ENCODE measurements at regions not wholly inside any gene's neighbourhood (a gene's known extent, or its start where the extent isn't known, plus 50 kb on each side); places are given as distances from the start of the nearest gene placed in this dataset.

GRCh38 chr1:219296430-219297355 lies 123.0 kb downstream of the LYPLAL1 start:
- no peaks in the 10 kb centered on the region for H3K36me3 Mint-ChIP-seq (ENCODE audit: low read depth)
- H3K27ac Mint-ChIP-seq, result no peak overlapping the region
- DNase-seq (ENCODE audit: low spot score), result no peak
- H3K4me3 Mint-ChIP-seq, result no peak overlapping the region
- H3K4me1 Mint-ChIP-seq (ENCODE audit: low read depth), result no peaks in the 10 kb centered on the region
- no peaks in the 10 kb centered on the region for H3K27me3 Mint-ChIP-seq (ENCODE audit: low read depth)
- H3K9me3 Mint-ChIP-seq, result no peaks in the 10 kb centered on the region

- H3K4me1 Mint-ChIP-seq (ENCODE audit: low read depth), result no peaks in the 10 kb centered on the region
- H3K36me3 Mint-ChIP-seq (ENCODE audit: low read depth), result no peaks in the 10 kb centered on the region
- no peak for DNase-seq (ENCODE audit: low spot score)
- no peak overlapping the region for H3K27ac Mint-ChIP-seq
- no peaks in the 10 kb centered on the region for H3K27me3 Mint-ChIP-seq (ENCODE audit: low read depth)
- H3K9me3 Mint-ChIP-seq, result no peaks in the 10 kb centered on the region
- H3K4me3 Mint-ChIP-seq, result no peak overlapping the region
Measured at GRCh38 chr1:219294251-219294650, 120.6 kb downstream of the LYPLAL1 start.

- Mint-ChIP-seq H3K4me3 (no peak overlapping the region), H3K9me3 (no peaks in the 10 kb centered on the region), H3K4me1 (ENCODE audit: low read depth) (no peaks in the 10 kb centered on the region), H3K36me3 (ENCODE audit: low read depth) (no peaks in the 10 kb centered on the region), H3K27ac (no peak overlapping the region), H3K27me3 (ENCODE audit: low read depth) (no peaks in the 10 kb centered on the region)
- DNase-seq (ENCODE audit: low spot score), result no peak
Measured at GRCh38 chr1:219293410-219293809, 119.7 kb downstream of the LYPLAL1 start.

GRCh38 chr1:219292999-219293398 lies 119.3 kb downstream of the LYPLAL1 start:
- H3K27me3 Mint-ChIP-seq (ENCODE audit: low read depth), result no peaks in the 10 kb centered on the region
- no peaks in the 10 kb centered on the region for H3K9me3 Mint-ChIP-seq
- H3K4me1 Mint-ChIP-seq (ENCODE audit: low read depth), result no peaks in the 10 kb centered on the region
- DNase-seq (ENCODE audit: low spot score), result no peak
- H3K36me3 Mint-ChIP-seq (ENCODE audit: low read depth), result no peaks in the 10 kb centered on the region
- no peak overlapping the region for H3K27ac Mint-ChIP-seq
- no peak overlapping the region for H3K4me3 Mint-ChIP-seq

DNA sequence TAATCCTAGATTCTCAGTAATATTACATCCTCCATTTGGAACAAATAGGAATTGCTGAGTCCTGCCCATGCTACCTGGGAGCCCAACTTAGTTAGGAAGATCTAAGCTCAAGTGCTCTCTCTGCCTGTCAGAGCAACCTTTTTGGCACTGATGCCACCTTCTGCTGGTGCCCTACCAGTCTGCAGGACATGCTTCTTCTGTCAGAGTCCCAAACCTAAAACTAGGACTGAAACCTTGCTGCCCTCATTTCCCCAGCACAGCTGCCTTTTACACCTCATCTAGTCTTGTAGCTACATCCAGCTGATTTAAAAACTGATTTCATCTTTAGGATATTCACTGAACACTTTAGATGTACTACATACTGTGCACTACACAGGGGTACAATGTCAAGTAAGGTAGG lies 118.7 kb downstream of the LYPLAL1 start:
- Mint-ChIP-seq H3K27ac (no peak overlapping the region), H3K27me3 (ENCODE audit: low read depth) (no peaks in the 10 kb centered on the region), H3K36me3 (ENCODE audit: low read depth) (no peaks in the 10 kb centered on the region), H3K4me1 (ENCODE audit: low read depth) (no peaks in the 10 kb centered on the region), H3K4me3 (no peak overlapping the region), H3K9me3 (no peaks in the 10 kb centered on the region)
- DNase-seq (ENCODE audit: low spot score), result no peak

- DNase-seq (ENCODE audit: low spot score), result no peak
- no peaks in the 10 kb centered on the region for H3K4me1 Mint-ChIP-seq (ENCODE audit: low read depth)
Measured at GRCh38 chr1:219289171-219289570, 115.5 kb downstream of the LYPLAL1 start.

DNA sequence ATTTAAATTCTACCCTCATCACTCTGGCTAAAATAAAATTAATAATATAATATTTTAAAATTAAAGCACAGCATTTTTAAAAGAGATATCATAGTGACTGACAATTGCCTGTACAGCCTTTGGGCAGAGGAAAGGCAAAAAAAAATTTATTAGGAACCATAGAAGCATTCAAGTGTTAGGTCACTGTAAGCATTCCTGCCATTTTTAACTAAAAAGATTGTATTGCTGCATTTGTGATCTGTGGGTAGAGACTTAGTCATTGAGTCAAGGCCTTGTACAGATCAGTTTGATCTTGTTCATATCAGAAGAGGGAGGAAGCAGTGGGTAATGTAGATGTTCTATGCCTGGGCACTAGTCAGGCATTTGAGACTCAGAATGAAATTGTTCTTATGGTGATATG lies 109.9 kb downstream of the LYPLAL1 start:
- H3K4me3 Mint-ChIP-seq, result no peak overlapping the region

More at GRCh38 chr1:219289171-219289570, 115.5 kb downstream of the LYPLAL1 start:
- H3K9me3 Mint-ChIP-seq, result no peaks in the 10 kb centered on the region
- H3K36me3 Mint-ChIP-seq (ENCODE audit: low read depth), result no peaks in the 10 kb centered on the region
- no peaks in the 10 kb centered on the region for H3K27me3 Mint-ChIP-seq (ENCODE audit: low read depth)
- H3K4me3 Mint-ChIP-seq, result no peak overlapping the region
- H3K27ac Mint-ChIP-seq, result no peak overlapping the region

GRCh38 chr1:219281831-219282230 lies 108.2 kb downstream of the LYPLAL1 start:
- no peak for DNase-seq (ENCODE audit: low spot score)
- no peaks in the 10 kb centered on the region for H3K36me3 Mint-ChIP-seq (ENCODE audit: low read depth)
- no peak overlapping the region for H3K4me3 Mint-ChIP-seq
- H3K9me3 Mint-ChIP-seq, result no peaks in the 10 kb centered on the region
- H3K4me1 Mint-ChIP-seq (ENCODE audit: low read depth), result no peaks in the 10 kb centered on the region
- no peak overlapping the region for H3K27ac Mint-ChIP-seq
- H3K27me3 Mint-ChIP-seq (ENCODE audit: low read depth), result no peaks in the 10 kb centered on the region

More for the DNA sequence above, 109.9 kb downstream of the LYPLAL1 start:
- H3K27me3 Mint-ChIP-seq (ENCODE audit: low read depth), result no peaks in the 10 kb centered on the region
- no peak for DNase-seq (ENCODE audit: low spot score)
- H3K4me1 Mint-ChIP-seq (ENCODE audit: low read depth), result no peaks in the 10 kb centered on the region
- no peaks in the 10 kb centered on the region for H3K36me3 Mint-ChIP-seq (ENCODE audit: low read depth)
- no peak overlapping the region for H3K27ac Mint-ChIP-seq
- no peaks in the 10 kb centered on the region for H3K9me3 Mint-ChIP-seq

DNA sequence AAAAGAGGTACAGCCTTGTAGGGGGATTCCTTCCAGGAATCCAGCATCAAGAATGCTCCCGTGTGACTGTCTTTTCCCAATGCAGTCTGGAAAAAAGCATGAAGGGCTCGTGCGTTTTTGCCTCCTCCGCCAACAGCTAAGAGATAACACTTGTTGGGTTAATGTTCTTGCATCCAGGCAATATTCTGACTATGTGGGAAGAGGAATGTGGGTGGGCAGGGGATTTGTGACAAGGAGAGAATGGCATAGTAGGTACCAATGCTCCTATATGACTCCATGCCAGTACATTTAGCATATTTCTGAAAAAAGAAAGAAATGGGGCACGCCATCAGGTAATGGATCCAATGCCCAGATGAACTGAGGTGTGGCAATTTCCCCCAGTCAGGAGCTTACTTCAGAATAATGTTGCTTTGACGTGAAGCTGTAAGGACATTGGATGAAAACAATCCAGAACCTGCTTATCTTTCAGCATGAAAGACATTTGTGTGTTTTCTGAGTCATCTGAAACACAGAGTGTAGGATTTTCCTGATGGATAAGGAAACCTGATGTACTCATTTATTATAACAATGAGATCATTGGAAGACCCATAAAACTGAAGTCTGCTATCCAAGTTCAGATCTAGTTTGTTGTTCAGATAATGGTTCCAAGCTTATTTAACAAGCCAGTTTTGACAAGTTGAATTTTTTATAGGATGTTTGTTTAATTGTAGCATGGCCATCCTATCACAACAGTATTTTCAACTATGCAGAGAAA lies 105.5 kb downstream of the LYPLAL1 start:
- no peak for DNase-seq (ENCODE audit: low spot score)
- H3K36me3 Mint-ChIP-seq (ENCODE audit: low read depth), result no peaks in the 10 kb centered on the region
- H3K27ac Mint-ChIP-seq, result no peak overlapping the region
- no peaks in the 10 kb centered on the region for H3K9me3 Mint-ChIP-seq
- H3K27me3 Mint-ChIP-seq (ENCODE audit: low read depth), result no peaks in the 10 kb centered on the region
- H3K4me1 Mint-ChIP-seq (ENCODE audit: low read depth), result no peaks in the 10 kb centered on the region
- H3K4me3 Mint-ChIP-seq, result no peak overlapping the region

GRCh38 chr1:219278288-219278687 lies 104.6 kb downstream of the LYPLAL1 start:
- H3K9me3 Mint-ChIP-seq, result no peaks in the 10 kb centered on the region
- DNase-seq (ENCODE audit: low spot score), result no peak
- no peak overlapping the region for H3K27ac Mint-ChIP-seq
- H3K4me1 Mint-ChIP-seq (ENCODE audit: low read depth), result no peaks in the 10 kb centered on the region
- H3K4me3 Mint-ChIP-seq, result no peak overlapping the region
- no peaks in the 10 kb centered on the region for H3K27me3 Mint-ChIP-seq (ENCODE audit: low read depth)
- H3K36me3 Mint-ChIP-seq (ENCODE audit: low read depth), result no peaks in the 10 kb centered on the region

DNA sequence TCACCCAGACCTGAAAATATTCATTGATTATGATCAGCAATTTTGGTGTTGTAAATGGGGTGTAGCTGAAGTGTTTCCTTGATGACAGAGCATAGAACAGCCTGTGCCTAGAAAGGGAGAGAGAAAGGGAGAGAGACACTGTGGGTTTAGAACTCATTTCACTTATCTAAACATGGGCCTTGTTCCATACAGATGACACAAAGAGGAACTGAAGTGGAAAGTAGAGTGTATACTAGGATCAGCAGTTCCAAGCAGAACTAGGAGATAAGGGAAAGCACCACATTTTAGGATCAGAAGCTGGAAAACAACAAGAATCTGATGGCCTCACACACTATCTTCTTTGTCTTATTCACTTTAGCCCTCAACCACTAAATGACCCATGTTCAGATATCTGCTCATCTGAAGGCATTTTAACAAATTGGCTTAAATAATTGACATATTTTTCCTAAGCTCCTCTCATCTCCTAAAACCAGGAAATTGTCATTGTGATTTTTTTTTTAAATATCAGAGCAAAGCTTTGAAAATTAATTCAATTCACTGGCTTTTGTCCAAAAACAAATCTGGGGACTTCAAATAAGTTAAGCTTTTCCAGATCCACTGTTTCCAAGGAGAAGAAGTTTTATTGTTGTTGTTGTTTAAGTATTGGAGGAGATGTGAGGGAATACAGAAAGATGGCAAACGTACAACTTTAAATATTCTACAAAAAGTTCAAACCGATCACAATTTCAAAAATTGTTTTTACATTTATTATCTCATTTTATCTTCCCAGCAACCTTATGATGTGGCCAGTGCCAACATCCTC lies 103.8 kb downstream of the LYPLAL1 start:
- no peaks in the 10 kb centered on the region for H3K9me3 Mint-ChIP-seq
- no peaks in the 10 kb centered on the region for H3K36me3 Mint-ChIP-seq (ENCODE audit: low read depth)
- no peak overlapping the region for H3K4me3 Mint-ChIP-seq
- H3K27me3 Mint-ChIP-seq (ENCODE audit: low read depth), result no peaks in the 10 kb centered on the region
- DNase-seq (ENCODE audit: low spot score), result no peak
- H3K4me1 Mint-ChIP-seq (ENCODE audit: low read depth), result no peaks in the 10 kb centered on the region
- H3K27ac Mint-ChIP-seq, result no peak overlapping the region

DNA sequence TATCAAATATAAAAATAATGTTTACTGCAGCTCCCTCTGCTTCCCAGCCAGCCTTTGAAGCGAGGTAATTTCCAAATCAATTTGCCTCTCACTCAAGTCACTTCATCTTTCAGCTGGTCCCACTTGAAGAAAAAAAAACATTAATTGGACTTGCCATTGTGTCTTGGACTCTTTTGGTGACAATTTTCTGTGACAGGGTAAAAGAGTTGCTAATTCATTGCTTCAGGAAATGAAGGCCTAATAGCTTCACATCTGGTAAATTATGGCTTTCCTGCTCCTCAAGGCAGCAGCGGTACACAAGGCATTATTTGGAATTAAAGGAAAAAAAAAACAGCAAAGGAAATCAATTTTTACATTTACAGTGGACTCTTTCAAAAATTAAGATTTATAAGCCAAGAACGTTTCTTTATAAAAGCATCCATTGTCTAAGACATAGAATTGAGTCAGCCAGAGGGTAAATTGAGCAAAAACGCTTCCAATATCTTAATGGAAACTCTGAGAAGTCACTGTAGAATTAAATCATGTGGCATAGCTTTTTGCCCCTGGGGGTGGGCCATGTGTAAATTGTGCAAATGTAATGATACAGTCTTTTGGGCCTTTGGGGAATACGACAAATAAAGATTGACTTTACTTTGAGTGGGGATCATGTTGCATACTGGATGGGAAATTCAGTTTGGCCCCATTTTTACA lies 102.5 kb downstream of the LYPLAL1 start:
- no peaks in the 10 kb centered on the region for H3K9me3 Mint-ChIP-seq
- no peaks in the 10 kb centered on the region for H3K27me3 Mint-ChIP-seq (ENCODE audit: low read depth)
- H3K4me1 Mint-ChIP-seq (ENCODE audit: low read depth), result no peaks in the 10 kb centered on the region
- H3K4me3 Mint-ChIP-seq, result no peak overlapping the region
- no peak overlapping the region for H3K27ac Mint-ChIP-seq
- no peak for DNase-seq (ENCODE audit: low spot score)
- no peaks in the 10 kb centered on the region for H3K36me3 Mint-ChIP-seq (ENCODE audit: low read depth)

GRCh38 chr1:219273088-219273686 lies 99.5 kb downstream of the LYPLAL1 start:
- Mint-ChIP-seq H3K27me3 (ENCODE audit: low read depth) (no peaks in the 10 kb centered on the region), H3K9me3 (no peaks in the 10 kb centered on the region), H3K4me3 (no peak overlapping the region), H3K4me1 (ENCODE audit: low read depth) (no peaks in the 10 kb centered on the region), H3K36me3 (ENCODE audit: low read depth) (no peaks in the 10 kb centered on the region), H3K27ac (no peak overlapping the region)
- no peak for DNase-seq (ENCODE audit: low spot score)

Data from T-helper 2 cell treated with Interferon-gamma antibody and Interleukin-4, amounts not matched to agents 5 μg/mL and 100 μg/mL, for 36 hours (primary cell).